ENCODE measurements at regions not wholly inside any gene's neighbourhood (a gene's known extent, or its start where the extent isn't known, plus 50 kb on each side); places are given as distances from the start of the nearest gene placed in this dataset.

DNA sequence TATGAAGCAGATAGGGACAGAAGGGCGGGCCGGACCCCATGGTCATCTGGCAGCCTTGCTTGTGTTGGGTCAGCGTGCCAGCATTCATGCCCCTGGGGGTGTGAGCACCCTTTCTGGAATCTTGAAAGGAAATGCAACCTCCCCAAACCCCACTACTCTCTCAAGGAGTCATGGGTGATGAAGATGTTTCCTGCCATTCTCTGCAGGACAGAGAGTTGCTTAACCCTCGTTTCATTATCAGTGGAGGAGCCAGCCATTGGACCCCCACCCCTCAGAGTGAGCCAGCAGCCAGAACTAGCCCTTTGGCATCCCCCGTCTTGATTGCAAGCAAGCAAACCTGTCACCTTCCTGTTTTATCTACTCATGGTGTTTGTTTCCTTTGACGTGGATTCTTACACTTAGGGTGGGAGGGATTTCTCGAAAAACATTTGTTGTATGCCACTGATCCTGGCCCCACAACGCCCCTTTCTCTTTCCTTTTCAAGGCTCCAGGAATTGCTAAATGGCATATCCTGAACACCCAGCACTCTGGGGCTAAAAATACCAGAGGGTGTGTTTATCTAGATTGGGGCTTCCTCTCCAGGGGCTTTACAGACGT lies 258.3 kb downstream of the ETS1 start:
- no peak for DNase-seq (ENCODE audit: low read depth in 2 of 2)

DNA sequence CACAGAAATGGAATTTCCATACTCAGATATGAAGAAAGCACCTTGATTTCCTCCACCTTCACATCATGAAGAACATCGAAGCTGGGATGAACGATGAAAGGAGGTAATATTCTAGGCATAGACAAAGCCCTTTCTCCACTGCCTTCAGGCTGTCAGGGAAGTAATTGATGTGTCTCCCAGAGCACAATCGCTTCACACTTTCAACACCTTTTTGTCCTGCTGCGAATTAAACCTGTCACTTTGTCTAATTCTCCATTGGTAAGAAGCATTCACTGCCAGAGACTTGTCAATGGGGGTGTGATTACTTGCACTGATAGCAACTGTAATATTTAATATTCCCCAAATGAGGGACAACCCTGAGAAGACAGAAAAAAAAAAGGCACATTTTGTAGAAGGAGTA lies 260.1 kb downstream of the ETS1 start:
- no peak for DNase-seq (ENCODE audit: low read depth in 2 of 2)

DNA sequence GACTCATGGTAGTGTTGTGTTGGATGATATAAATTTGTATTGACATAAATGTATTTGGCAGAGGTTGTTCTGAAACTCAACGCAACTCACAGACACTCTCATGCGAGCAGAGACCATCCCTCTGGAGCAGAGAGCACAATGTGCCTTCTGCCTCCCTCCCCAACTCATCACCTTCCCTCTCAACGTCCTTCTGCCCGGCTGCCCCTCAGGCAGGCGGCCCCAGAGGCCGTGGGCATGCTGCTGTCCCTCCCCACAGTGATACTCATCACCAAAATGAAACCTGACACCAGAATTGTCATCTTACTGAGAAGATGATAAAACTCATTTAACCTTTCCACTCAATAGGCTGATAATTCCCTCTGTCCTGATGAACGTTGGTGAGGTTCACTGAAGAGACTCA lies 260.6 kb downstream of the ETS1 start:
- no peak for DNase-seq (ENCODE audit: low read depth in 2 of 2)

DNA sequence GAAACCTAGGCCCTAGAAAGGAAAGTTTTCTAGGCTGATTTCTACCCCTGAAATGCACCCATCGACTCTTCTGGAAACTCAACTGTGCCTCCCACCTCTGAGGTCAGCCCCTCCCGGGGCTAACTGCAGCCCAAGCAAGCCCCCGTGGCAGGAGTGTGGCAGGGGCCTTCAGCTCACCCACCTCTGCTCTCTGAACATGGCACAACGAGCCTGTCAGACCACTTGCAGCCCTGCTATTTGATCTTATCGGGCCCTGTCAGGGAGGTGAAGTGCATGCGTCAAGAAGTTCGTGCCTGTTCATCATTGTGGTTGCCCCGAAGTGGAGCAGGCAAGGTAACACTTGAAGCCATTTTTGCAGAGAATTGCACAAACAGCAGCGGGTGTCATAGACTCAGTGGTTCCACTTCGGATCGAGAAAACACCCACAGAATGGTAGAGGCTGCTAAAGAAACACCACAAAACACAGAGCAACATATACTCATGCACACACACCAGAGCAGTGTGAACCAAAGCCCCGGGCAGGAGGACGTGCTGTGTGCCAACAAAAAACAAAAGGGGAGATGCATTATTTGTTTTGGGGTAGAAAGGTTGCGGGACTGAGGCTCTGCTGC lies 262.7 kb downstream of the ETS1 start:
- peak; percentile 72 to 82 for DNase-seq (ENCODE audit: low read depth in 2 of 2)

DNA sequence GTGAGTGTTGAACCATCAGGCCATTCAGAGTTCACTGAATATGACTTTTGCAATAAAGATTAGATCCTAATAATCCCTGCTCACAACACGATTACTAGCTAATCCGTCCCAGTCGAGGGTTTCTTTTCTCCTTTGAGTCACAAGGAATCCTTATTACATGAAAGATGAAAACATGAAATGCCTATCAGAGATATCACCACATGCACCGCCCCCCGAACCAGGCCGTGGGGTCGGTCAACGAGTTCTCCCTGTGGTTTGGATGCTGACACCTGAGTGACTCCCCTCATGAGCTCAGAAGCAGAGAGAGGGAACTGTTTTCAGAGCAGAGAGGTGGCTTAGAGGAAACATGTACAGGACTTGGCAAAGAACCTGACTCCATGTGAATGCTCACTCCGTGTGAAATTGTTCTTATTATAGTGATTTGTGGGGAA lies 263.3 kb downstream of the ETS1 start:
- peak in 1 of 2 donors; percentile 21 for DNase-seq (ENCODE audit: low read depth in 2 of 2)

DNA sequence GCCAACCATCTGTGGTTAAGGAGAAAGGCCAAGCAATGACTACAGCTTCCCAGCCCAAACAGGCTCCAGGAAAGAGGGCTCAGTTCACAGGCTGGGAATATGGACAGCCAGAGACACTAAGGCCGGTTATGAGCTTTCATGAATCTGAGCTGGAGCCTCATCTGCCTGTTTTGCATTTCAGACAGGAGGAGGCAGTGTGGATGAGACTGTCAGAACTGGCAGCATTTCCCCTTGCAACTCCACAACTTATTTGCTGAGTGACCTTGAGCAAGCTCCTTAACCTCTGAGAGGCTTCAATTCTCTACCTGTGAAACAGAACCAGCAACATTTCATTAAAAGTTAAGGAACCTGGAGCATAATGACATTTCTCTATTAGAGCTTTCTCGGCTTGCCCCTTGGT lies 264.0 kb downstream of the ETS1 start:
- DNase-seq (ENCODE audit: low read depth in 2 of 2) = no peak

DNA sequence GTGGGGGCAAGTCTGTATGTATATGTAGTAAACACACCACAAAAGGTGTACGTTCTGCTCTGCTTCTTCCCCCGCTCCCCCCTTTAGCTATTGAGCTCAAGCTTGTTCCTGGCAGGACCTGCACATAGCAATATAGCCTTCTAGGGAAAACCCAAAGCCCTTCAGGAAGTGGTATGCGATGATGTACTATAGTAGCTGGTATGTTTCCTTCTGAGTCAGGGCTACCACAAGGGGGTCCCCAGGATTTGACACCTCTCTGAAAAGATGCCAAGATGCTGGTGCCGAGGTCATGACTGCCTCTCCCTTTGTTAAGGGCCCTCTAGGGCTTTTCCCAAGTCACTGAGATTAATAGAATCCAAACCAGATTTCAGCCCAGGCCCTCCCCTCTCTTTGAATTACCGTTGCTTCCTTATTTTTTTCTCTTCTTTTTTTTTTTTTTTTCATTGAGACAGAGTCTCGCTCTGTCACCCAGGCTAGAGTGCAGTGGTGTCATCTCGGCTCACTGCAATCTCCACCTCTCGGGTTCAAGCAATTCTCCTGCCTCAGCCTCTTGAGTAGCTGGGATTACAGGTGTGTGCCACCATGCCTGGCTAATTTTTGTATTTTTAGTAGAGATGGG lies 268.4 kb downstream of the ETS1 start:
- peak; percentile 70 to 73 for DNase-seq (ENCODE audit: low read depth in 2 of 2)

DNA sequence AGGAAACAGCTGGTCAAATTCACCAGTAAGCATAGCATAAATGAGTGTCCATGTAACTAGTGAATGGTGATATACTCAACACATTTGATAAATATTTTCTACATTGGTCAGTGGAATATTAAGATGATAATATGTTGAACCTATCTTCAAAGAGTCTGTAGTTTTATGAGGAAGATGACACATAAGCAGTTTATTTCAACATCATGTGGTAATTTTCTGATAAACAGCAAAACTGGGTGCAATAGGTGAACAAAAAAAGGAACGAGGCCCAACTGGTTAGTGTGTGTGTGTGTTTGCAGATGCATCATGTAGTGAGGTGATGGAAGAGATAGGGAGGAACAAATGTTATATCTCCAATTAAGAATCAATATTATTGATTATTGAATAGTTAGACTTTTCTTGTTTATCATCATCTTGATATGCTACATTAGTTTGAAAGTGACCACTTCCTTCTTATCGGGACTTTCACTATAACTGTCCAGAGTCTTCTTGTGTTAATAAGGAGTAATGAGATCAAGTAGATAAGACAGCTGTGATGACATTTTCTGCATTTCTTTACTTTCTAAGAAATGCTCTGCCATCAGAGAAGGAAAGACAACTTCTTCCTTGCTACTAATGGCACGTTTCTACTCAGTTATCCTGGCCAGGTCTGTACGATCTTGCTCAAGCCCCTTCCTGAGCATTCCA lies 270.7 kb downstream of the ETS1 start:
- no peak for DNase-seq (ENCODE audit: low read depth in 2 of 2)

DNA sequence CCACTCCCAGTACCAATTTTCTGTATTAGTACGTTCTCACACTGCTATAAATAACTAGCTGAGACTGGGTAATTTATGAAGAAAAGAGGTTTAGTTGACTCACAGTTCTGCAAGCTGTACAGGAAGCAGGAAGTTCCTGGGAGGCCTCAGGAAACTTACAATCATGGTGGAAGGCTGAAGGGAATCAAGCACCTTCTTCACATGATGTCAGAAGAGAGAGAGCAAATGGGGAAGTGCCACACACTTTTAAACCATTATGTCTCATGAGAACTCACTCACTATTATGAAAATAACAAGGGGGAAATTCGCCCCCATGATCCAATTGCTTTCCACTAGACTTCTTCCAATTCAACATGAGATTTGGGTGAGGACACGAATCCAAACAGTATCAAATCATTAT lies 271.4 kb downstream of the ETS1 start:
- DNase-seq (ENCODE audit: low read depth in 2 of 2) = no peak

DNA sequence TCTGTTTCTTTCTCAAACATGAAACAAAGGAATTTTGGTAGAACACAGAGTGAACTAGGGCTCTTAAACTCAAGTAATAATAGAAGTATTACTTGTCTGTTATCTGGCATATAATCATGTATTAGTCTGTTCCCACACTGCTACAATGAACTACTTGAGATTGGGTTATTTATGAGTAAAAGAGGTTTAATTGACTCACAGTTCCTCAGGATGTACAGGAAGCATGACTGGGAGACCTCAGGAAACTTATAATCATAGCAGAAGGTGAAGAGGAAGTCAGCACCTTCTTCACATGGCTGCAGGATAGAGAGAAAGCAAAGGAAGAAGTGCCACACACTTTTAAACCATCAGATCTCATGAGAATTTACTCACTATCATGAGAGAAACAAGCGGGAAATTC lies 273.4 kb downstream of the ETS1 start:
- no peak for DNase-seq (ENCODE audit: low read depth in 2 of 2)

DNA sequence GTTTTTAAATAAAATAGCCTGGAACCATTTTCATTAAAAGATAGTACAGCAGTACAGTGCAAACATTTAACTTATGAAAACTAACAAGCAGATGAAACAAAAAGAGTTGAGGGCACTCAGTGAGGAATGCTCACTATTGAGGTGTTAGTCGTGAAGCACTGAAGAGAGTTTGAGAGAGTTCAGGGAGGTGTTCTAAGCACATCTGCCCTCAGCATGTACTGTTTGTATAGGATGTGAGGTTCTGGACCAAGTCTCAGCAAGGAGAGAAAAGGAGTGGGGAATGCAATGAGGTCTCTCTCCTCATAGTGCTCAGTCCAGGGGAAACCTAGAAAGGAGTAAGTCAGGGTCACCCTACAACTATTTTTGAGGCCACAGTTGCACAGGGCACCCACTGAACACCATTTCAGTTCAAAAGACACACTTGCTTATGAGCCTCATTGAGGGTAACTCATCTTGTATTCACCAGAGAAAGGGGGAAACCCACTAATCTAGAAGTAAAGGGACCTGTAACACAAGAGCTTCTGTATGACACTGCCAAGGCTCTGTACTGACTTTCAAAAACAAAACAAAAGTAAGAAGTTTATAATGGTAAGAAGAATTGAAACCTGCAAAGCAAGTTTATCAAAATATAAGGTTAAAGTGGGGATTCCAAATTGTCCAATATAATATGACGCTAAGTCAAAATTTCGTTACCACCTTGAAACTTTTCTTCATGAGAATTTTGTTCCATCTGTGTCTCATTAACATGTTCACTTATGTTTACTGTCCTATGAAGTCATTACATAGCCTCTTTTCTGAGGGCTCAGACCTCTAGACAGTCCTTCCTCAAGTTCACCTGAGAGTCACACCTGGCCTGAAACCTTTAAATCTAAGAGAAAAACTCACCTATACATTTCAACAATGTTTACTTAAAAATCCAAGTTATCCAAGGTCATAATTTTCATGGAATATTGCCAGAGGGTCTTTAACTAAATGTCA lies 275.3 kb downstream of the ETS1 start:
- DNase-seq (ENCODE audit: low read depth in 2 of 2) = no peak

DNA sequence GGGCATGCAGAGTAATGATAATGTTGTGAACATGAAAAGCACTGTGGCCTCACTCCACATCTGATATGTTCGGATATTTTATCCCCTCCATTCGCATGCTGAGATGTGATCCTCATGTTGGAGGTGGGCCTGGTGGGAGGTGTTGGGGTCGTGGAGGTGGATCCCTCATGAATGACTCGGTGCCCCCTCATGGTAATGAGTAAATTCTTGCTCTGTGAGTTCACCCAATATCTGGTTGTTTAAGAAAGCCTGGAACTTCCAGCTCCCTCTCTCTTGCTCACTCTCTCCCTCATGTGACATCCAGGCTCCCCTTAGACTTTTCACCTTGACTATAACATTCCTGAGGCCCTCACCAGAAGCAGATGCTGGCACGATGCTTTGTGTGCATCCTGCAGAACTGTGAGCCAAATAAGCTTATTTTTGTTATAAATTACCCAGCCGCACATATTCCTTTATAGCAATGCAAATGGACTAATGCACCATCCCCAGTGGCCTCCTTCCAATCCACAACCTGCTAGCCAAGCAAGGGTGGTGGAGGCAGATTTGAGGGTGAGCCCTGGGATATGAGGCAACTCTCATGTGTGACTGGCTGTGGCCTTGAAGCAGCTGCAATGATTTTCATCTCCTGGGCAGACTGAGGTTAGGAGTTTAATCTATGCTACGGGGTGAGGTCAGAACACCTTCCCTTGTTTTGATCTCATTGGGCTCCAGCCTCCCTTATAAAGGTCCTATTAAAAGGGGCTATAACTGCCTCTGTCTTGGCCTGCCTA lies 276.5 kb downstream of the ETS1 start:
- no peak for DNase-seq (ENCODE audit: low read depth in 2 of 2)

DNA sequence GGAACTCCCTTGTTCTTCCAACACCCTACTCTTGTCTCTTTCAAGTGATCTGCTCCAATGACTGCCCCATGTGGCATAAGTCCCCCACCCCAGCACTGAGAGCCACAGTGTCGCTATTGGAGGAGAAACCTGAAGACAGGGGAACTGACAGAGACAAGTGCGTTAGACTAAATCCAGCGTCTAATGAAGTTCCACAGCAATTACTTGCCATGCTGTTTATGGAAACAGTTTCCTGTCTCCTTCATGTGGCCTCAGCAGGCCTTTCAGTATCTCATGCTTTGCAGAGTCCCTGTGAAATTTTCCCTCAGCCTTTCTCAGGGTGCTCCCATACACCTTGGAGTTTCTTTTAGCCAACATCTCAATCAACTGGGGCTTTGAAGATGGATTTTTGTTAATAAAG lies 277.4 kb downstream of the ETS1 start:
- DNase-seq (ENCODE audit: low read depth in 2 of 2) = no peak

DNA sequence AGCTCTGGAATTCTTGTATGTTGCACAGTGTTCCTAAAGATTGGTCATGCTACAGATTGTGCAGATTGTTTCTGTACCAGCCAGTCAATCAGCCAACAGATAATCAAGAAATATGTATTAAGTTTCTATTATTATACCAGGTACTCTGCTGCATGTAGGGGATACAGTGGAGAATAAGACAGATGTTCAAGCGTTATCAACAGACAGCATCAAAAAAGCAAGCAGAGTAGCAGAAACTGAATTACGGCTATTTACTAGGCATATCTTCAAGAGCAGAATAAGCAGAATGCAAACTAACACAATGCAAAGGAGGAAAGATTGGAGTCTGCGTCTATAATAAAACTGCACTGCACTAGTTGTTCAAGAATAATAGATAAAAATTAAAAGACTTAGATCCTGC lies 278.6 kb downstream of the ETS1 start:
- no peak for DNase-seq (ENCODE audit: low read depth in 2 of 2)

DNA sequence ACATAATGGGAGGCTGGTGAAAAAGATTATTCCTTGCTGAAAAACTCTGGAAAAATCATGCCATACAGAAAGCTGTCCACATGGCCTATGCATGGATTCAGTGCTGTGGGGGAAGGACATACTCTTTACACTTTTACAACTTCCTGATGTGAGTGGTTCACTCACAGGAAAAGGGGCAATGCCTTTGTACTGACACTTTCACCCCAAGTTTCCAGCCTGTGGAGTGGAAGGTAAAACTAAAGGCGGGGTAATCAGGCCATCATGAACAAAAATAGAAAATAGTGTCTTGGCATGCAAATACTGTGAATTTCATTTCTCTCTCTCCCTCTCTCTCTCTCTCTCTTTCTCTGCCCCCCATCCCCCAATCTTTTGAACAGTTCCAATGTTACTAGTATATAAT lies 281.8 kb downstream of the ETS1 start:
- no peak for DNase-seq (ENCODE audit: low read depth in 2 of 2)

DNA sequence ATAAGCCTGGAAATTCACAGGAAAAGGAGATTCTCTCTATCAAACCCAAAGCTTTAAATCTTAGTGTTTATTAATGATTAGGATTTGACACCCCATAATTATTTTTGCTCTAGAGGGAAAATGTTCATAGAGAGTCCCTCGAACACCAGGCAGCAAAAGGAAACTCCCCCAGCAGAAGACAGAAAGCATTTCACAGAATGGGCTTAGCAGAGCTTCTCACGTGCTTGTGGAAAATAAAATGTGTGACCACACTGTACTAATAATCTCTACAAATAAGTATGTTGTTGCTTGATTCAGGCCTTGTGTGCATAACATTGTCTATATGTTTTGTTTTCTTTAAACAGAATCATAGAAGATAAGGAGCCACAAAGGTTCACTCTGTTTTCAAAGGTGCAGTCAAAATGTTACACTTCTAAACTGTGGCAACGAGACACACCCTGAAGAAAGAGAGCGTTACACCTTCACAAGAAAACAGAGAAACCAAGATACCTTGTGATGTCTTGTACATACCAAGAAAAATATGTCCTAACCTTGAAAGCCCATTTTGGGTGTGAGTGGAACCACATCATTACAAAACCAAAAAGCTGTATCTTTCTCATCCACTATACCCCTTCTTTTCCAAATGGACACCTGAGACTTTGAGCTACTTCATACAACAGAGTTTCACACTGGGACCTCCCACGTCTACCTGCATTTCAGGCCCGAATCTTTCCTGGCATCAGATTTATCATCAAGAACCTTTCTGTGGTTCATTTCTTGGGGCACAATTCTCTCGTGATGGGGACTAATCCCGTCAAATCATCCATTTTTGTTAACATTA lies 282.5 kb downstream of the ETS1 start:
- DNase-seq (ENCODE audit: low read depth in 2 of 2) = no peak

DNA sequence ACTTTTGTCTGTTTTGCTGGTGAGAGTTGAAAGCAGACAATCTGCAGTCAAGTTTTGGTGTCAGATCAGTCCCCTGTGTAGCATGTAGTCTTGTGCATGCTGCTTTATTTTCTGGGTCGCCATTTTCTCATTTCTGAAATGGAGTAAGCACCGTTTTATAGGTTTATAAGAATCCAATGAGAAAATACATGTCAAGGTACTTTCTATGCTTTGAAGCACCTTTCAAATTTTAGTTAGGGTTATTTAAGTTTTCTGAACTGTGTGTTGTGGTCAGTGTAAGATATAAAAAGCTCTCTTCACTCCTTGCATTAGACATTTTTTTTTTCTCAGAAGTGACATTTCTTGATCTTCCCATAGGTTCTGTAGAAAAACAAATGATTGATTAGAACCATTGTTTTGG lies 283.2 kb downstream of the ETS1 start:
- no peak for DNase-seq (ENCODE audit: low read depth in 2 of 2)

DNA sequence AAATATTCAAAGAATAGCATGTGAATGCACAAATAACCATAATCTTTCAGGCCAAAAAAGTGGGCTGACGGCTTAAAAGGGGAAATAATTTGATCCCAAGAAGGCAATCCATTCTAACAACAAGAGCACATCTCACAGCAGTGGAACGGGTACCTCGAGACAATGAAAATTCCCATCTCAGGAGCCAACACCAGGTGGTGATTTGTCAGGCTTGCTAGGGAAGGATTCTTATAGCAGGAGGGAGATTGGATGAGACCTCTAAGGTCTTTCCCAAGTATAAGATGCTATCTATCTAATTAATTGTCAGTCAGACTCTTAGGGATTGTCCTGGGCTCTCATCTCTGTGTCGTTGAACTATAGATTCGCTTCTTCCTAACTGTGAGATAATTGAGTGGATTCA lies 284.0 kb downstream of the ETS1 start:
- no peak for DNase-seq (ENCODE audit: low read depth in 2 of 2)

DNA sequence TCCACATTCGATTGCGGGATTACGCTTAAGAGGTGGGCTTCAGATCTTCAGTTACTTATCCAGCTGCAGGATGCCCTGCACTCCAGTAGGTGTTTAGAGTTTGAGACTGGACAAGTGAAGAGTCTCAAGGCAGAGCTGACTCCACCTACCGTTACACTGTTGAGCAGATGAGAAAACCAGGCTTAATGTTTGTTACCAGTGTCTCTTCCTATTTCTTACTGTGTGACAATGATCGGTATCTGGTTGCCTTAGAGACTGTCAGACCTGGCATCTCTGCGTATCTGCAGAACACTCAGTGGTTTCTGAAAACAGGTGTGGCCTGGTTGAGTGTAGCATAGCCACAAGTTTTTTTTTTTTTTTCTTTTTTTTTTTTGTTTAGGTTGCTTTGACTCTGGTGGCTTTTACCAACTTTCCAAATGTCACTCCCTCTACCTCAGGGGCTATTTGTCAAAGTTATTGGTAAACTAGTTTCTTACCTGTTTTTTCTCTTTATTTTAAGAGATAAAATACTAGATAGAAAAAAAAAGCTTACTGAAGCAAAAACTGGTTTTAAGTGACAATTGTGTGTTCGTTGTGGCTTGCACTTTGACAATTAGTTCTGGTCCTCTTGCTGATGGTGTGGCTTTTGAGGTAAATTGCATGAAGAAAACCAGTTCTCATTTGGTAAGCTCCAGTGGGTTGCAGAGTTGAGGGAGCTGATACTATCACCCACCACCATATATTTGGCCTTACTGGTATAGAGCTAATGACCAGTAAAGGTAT lies 284.8 kb downstream of the ETS1 start:
- DNase-seq (ENCODE audit: low read depth in 2 of 2) = peak; percentile 41 to 70
